GM19025 (cell line): ENCODE measurements at regions not wholly inside any gene's neighbourhood (a gene's known extent, or its start where the extent isn't known, plus 50 kb on each side); places are given as distances from the start of the nearest gene placed in this dataset.
"Not testable (repeated sequence)": the region's sequence is repeated elsewhere in the genome, so short reads cannot be mapped to it uniquely, and the experiment has no call there.

Experiments used
- ATAC-seq: cut with Tn5 transposase; IDR thresholded peaks from one replicate; pipeline ENCODE4 v1.9.1; 2021; ENCODE audit warnings: mild to moderate bottlenecking, low read depth, moderate library complexity; ENCODE audit not compliant: unreplicated experiment

- no peak for ATAC-seq
Measured at GRCh38 chr4:114396808-114397207, 201.8 kb upstream of the UGT8 start.

GRCh38 chr4:114398410-114398809 lies 200.2 kb upstream of the UGT8 start:
- no peak for ATAC-seq

- no peak for ATAC-seq
Measured at GRCh38 chr4:114399105-114399504, 199.5 kb upstream of the UGT8 start.

GRCh38 chr4:114400531-114400930 lies 198.1 kb upstream of the UGT8 start:
- ATAC-seq, result no peak

GRCh38 chr4:114401483-114401882 lies 197.1 kb upstream of the UGT8 start:
- no peak for ATAC-seq

- ATAC-seq, result no peak
Measured at GRCh38 chr4:114417214-114417613, 181.4 kb upstream of the UGT8 start.

- no peak for ATAC-seq
Measured at GRCh38 chr4:114420069-114420468, 178.5 kb upstream of the UGT8 start.

- ATAC-seq, result peak; percentile 94
Measured at GRCh38 chr4:114423582-114423981, 175.0 kb upstream of the UGT8 start.

- ATAC-seq, result no peak
Measured at GRCh38 chr4:114435116-114435515, 163.5 kb upstream of the UGT8 start.

- no peak for ATAC-seq
Measured at GRCh38 chr4:114442856-114443255, 155.8 kb upstream of the UGT8 start.

- no peak for ATAC-seq
Measured at GRCh38 chr4:114444211-114444610, 154.4 kb upstream of the UGT8 start.

GRCh38 chr4:114447963-114448516 lies 150.6 kb upstream of the UGT8 start:
- ATAC-seq, result not testable (repeated sequence)

GRCh38 chr4:114458728-114459127 lies 139.9 kb upstream of the UGT8 start:
- ATAC-seq, result no peak

GRCh38 chr4:114464726-114465272 lies 133.8 kb upstream of the UGT8 start:
- ATAC-seq, result no peak

GRCh38 chr4:114465766-114466165 lies 132.8 kb upstream of the UGT8 start:
- no peak for ATAC-seq

- no peak for ATAC-seq
Measured at GRCh38 chr4:114466299-114466698, 132.3 kb upstream of the UGT8 start.

- no peak for ATAC-seq
Measured at GRCh38 chr4:114472269-114473032, 126.2 kb upstream of the UGT8 start.

- no peak for ATAC-seq
Measured at GRCh38 chr4:114474188-114474800, 124.3 kb upstream of the UGT8 start.

- ATAC-seq, result no peak
Measured at GRCh38 chr4:114476310-114476709, 122.3 kb upstream of the UGT8 start.

- ATAC-seq, result no peak
Measured at GRCh38 chr4:114479595-114479994, 119.0 kb upstream of the UGT8 start.

- ATAC-seq, result no peak
Measured at GRCh38 chr4:114481856-114482255, 116.8 kb upstream of the UGT8 start.

- ATAC-seq, result no peak
Measured at GRCh38 chr4:114487101-114487500, 111.5 kb upstream of the UGT8 start.
